ENCODE measurements at regions not wholly inside any gene's neighbourhood (a gene's known extent, or its start where the extent isn't known, plus 50 kb on each side); places are given as distances from the start of the nearest gene placed in this dataset.
"Not testable (repeated sequence)": the region's sequence is repeated elsewhere in the genome, so short reads cannot be mapped to it uniquely, and the experiment has no call there.

DNA sequence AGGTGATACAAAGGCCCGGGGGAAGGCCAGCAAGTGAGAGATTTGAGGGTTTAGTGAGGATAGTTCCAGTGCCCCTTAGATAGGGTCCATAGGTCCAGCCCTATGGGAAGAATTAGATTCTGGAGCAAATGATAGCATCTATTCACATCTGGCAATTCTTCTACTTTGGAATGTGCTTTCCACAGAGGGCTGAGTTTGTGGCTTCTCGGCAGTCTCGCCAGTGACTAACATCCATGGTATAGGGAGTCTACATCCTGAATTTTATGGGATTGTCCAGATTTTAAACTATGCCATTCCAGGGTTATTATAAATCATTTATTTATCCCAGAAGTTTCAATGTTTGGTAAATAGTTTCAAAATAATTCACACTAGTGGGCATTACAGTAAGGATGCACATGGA is 207.3 kb upstream of the ADO start:
- peak; percentile 94 for DNase-seq

DNA sequence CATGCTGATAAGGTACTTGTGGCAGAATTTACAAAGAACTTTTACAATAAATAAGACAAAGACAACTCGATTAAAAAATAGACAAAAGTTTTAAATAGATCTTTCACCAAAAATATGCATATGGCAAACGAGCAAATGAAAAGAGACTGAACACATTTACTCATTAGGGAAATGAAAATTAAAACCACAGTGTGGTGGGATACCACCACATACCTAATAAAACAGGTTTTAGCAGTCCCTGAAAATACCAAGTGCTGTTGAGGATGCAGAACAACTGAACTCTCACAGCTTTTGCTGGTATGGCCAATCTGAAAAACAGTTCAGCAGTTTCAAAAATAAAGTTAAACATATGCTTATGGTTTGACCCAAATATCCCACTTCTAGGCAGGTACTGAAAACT is 205.4 kb upstream of the ADO start:
- DNase-seq, result no peak

DNA sequence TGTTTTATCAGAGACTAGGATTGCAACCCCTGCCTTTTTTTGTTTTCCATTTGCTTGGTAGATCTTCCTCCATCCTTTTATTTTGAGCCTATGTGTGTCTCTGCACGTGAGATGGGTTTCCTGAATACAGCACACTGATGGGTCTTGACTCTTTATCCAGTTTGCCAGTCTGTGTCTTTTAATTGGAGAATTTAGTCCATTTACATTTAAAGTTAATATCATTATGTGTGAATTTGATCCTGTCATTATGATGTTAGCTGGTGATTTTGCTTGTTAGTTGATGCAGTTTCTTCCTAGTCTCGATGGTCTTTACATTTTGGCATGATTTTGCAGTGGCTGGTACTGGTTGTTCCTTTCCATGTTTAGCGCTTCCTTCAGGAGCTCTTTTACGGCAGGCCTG is 198.0 kb upstream of the ADO start:
- not testable (repeated sequence) for DNase-seq

DNA sequence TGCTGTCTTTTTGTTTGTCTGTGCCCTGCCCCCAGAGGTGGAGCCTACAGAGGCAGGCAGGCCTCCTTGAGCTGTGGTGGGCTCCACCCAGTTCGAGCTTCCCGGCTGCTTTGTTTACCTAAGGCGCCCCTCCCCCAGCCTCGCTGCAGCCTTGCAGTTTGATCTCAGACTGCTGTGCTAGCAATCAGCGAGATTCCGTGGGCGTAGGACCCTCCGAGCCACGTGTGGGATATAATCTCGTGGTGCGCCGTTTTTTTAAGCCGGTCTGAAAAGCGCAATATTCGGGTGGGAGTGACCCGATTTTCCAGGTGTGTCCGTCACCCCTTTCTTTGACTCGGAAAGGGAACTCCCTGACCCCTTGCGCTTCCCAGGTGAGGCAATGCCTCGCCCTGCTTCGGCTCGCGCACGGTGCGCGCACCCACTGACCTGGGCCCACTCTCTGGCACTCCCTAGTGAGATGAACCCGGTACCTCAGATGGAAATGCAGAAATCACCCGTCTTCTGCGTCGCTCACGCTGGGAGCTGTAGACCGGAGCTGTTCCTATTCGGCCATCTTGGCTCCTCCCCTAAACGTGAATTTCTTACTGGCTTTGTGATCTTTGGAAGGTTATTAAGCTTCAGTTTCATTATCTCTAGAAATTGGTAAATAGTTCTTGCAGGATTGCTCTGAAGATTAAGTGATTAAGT is 196.2 kb upstream of the ADO start:
- DNase-seq, result not testable (repeated sequence)

DNA sequence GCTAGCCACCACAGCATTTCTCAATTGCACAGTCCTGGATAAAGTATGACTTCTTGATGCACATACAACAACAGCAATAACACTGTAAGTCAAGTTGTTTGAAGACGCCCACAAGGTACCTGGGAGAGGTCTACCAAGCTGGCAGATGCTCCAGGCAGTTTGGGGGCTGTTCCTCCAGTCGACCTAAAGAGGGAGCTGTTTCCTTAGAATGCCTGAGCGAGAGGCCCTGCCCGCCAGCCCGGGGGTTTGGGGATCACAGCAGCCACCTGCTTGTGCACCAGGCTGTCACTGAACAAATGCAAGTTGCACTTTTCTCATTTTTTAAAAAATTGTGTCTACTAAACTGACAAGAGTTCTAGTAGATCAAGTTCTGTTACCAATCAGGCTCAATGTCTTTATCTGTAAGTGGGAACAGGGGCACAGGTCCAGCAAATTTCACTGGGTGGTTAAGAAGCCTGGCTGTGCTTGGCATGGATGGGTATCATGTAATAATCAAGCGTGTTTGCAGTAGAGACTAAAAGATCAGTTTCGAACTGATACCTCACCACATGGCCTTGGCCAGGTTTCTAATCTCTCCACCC is 193.8 kb upstream of the ADO start:
- DNase-seq, result peak; percentile 63

DNA sequence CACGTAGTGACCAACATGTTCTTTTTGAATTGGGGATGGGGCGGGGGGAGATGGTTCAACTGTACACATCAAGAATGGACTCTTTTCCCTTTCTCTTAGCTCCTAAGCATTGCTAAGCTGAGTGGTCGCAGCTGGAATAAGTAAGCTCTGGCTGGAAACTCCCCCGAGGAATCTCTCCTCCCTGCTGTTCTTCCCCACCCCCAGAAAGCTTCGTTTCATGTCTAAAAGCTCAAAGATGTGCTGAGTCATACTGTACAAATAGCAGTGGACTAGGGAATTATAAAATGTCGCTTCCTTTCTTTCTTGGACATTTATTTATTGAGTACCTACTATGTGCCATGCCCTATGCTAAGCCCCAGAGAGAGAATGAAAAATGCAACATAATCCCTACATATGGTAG is 191.1 kb upstream of the ADO start:
- peak; percentile 90 for DNase-seq

DNA sequence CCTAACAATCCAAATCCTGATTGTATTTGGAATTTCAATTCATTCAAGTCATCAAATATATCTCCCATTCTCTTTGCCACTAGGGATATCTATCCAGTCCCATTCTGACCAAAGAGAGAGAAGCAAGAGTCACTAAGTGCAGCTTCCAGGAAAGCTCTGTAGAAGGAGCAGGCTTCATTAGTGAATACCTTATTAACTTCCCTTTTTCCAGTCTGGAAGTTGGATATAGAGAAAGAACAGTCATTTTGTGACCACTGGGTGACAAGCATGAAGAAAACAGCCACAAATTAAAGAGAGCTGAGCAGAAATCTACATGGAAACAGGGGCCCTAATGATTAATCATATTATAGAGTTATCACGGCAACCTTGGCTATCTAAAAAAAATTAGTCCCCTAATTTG is 190.7 kb upstream of the ADO start:
- DNase-seq, result no peak

DNA sequence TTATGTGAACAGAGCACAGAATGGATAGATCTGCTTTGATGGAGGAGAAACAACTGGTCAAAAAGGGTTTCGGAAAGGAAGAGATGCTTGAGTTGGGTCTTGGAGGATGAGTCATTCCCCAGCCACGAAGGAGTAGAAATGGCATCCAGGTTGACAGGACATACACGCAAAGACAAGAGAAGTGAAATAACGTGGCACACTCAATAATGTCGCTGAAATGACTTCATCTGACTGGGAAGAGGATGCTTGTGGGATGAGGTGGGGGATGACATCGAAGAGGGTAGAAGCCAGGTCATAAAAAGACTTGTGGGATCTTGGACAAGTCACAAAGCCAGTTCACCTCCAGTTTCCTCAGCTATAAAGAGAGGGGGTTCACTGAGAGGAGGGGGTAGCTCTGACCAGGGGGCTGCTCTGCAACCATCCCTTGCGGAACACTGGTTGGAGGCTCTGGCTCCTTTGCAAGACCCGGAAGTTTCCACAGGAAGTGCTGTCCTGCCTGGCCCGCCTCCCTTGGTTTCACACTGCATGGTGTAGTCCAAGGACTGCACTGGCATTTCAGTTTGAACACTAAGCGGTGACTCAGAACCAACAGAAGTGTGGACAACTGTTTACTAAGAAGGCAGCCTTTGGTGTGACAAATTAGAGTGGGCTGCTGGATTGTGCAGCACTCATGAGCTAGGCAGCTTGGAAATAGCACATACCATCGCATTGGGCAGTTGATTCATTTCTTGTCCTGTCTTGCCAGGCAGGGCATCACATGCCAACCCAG is 189.9 kb upstream of the ADO start:
- peak; percentile 37 for DNase-seq

DNA sequence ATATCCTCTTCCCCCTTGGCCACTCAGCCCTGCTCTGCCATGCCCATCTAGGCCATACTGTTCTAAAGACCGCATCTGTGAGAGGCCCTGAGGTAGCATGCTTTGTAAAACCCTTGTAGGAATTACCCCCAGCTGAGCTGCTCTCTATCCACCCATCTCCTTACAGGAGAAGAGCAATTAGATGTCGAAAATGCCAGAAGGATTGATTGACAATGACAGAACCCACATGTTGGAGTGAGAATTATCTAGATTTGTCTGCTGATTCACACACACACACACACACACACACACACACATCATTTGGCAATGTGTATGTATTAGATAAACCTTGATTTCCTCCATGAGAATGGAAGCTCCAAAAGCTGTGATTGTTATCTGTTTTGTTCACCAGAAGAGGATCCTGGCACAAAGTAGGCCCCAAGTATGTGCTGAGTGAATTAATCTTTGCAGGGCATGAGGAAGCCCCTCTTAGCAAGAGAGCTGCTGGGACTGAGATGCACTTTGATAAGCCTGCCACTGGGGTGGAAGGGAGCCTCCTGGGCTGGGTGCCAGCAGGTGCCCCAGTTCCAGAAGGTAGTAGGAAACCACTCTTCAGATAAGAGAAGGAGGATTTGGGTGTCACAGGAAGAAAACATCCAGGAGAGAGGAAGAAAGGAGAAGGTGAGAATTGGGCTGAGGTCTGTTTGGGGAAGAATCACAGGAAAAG is 187.5 kb upstream of the ADO start:
- DNase-seq, result peak; percentile 34

DNA sequence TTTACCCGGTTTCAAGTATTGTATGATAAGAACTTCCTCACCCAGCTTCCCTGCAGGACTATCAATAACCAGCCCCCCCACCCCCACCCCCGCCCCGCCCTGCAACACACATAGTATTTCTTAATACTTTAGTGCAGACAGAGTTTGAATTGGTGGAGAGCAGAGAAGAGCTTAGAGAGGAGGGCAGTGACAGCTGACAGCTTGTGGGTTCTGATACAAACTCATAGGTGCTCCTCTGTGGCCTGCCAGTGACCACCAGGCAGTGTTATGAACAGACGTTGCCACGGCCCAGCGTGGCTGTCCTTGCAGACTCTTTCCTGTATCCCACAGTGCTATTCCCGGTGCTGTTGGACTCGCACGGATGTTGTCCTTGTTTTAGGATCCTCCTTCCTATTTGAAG is 186.9 kb upstream of the ADO start:
- DNase-seq, result no peak

DNA sequence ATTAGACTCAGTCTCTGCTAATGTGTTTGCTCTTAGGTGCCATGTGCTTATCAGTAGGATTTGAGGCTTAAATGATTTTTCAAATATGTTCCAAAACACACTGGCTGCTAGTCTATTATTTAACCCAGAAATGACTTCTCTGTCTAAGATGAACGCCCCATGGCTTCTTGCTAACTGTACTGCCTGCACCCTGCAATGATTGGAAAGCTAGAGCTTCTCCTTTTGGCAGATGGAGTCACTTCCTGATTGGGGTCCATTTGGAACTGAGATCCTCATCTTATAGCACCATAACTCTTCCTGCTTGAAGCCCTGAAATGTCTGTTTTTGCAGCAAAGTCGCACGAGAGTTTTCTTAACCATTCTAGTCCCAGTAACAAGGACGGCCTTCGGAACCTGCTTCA is 186.5 kb upstream of the ADO start:
- no peak for DNase-seq

DNA sequence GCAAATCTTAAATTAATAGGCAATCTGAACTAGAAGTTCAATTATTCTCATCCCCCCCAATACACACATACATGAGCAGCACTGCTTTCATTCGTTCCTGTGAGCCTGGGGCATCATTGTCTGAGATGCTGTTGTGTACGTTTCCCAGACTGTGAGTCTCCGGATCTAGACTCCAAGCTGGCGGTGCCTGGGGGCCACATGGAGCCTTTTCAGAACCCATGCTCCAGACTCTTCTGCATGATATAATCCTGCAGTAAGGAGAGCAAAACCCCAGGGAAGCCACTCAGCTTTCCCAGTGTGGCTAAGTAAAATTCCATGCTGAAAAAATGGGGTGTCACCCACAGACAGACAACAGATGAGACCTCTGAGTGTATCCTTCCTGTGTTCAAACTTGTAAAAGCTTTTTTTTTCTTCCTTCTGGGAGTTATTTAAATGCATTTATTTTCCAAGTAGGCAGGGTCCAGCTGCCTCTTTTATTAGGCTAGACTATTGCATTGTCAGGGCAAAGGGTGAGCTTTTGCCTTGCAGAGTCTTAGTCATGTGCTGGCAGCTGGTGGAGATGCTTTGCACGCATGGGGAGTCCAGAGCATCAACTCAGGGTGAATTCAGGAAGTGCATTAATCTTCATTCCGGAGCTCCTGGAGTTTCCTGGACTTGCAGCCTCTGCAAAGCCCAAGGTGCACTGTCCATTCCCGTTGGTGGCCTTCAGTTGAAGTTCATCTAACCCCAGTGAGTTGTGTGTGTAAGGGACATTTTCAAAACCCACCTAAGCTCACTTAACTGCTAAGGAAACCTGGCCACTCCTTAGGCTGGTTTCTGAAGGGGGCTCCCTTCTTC is 185.7 kb upstream of the ADO start:
- DNase-seq, result peak; percentile 94

DNA sequence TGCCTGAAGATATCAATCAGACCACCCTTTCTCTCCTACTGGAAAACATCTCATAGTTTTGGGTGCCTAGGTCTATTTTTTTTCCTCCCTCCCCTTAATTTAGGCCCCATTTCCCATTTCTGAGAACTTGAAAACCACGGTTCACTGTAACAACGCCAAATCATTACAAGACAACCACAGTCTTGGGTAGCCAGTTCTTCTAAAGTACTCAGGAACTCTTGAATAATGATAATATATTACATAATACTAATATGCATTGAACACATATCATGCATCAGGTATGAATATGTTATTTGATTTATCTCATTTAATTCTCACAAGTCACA is 185.1 kb upstream of the ADO start:
- DNase-seq, result peak; percentile 79

DNA sequence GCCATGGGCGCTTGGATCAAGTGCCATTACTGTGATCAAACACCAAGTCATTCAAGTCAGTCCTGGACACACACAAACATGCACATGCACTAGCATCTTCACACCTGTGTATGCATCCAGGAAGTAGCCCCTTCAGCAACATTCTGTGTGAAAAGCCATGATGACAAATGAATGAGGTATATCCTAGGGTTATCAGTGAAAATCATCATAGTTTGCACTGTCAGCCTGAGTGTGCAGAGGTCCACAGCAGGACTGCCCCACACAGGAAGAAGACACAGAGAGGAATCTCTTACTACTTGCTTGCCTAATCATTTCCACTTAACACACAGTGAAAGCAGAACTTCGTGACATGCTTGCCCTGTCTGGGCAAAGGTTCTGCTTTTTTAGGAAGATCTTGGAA is 184.0 kb upstream of the ADO start:
- DNase-seq, result no peak

DNA sequence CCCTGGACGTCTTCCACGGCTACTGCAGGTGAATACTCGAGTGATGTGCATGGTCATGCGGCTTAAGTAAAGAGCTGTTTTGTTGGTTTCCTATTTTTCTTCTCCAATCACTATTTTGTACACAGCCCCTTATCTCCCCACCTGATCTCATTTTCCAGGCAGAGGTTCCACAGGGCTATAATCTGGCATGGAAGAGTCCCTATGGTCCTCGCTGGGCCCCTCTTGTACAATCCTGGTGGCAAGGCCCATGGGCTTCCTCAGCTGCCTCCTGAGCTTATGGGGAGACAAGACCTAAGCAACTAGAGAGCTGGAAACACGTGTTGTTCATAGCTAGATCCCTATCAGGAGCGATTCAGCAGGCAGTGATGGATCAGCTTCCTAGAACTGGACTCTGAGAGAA is 181.3 kb upstream of the ADO start:
- DNase-seq, result no peak

DNA sequence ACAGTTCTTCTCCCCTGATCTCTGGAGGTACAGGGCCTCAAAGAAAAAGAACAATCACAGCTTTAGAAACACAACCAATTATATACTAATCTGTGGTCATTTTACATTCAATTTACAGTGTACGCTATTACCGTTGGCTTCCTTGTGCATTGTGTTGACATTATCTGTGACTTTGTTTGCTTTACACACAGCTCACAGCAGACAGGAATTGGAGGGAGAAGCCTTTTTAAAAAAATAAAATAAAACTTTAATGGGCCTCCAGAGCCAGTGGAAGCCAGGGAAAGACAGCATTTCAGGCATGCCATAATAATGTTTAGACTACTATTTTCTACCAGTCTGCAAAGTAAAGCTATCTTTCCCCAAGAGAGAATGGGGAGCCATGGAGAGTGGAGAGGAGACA is 179.0 kb upstream of the ADO start:
- DNase-seq, result no peak

DNA sequence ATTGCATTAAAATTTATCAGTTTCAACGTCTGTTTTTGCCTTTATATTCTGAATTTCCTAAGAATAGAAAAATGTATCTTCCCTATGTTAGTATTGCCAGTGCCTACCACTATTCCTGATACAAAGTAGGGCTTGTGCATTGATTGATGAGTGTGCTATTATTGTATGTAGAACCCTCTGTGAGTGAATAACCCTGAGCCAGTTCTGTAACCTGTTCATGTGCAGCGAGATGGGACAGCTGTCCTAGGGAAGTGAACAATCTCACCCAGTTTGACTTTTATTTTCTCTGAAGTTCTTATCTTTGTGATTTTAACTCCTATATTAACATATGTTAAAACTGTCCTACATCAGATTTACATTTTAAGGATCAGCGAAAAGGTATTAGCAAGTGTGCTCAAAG is 178.4 kb upstream of the ADO start:
- DNase-seq, result no peak

DNA sequence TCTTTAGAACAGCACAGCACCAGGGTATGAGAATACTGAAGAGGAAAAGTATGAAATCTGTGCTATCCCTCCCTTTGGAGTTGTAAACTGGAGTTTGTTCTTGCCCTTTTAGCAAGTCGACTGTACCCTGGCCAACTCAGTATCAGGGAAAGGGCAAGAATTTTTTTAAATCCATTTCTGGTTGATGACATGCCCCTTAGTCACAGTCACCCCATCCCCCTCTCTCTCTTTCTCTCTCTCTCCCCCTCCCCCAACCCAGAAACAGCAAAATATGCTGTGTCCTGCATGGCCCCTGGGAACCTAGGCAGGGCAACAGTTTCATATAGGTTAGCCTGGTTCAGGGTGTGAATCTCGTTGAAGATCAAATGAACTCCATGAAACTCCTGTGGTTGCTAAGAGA is 177.7 kb upstream of the ADO start:
- peak; percentile 70 for DNase-seq

DNA sequence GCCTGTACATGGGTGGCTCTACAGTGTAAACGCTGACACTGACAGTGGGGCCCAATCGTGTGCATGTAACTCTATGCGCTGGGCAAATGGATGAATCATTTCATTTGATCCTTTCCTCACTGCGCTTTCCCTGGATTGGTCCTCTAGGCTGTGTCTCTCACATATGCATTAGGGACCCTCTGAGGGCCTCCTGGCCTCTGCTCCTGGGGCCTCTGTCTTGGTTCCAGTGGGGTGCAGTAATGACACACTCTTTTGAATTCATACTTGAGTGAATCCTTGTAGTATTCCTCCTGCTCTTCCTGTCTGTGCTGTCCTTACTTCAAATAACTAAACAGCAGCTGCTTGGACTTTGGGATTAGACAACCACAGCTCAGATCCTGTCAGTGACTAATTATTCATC is 176.5 kb upstream of the ADO start:
- DNase-seq, result peak; percentile 44

DNA sequence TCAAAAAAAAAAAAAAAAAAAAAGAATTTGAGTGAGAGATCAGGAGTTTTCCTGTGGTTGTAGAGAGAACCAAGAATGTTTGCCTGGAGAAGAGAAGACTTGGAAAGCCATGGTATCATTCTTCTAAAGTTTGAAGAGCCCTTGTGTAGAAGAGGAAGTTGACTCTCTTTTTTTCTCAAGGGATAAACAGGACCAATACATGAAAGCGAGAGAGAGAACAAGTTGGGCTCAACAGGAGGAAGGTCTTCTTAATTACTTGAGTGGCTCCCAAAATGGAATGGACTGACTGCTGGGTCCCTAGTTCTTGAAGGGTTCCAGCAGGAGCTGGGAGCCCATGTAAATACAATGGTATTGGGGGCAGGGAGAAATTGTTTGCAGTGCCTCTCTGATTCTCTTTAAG is 173.3 kb upstream of the ADO start:
- DNase-seq, result no peak

DNA sequence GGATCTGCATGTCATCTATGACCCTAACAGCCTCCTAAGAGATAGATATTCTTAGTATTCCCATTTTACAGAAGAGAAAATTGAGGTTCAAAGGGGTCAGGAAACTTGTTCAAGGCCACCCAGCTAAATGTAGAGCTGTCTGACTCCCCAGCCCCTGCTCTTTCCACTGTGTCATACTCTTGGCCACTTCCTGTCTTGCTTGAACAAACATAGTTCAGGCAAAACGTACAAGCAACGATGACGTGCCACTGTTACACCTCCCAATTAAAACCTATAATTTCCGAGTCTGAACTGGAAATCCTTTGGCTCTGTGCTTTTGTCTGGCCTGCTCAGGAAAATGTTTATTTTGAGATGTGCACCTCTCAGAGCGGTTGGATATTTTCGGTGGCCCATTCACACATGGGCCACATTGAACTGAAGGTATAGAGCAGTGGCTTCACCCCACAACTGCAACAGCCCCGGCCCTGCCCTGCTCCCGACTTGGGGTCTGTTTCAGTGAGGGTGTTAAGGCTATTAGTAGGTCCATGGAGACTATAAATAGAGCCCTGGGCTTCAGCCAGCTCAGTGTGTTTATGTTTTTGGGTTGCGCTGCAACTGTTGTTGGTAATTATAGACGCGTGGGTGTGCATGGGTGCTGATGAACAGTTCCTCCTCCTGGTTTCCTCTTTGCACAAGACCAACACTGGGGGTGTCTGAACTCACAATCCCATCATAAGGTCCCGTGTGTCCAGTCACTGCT is 172.3 kb upstream of the ADO start:
- no peak for DNase-seq

DNA sequence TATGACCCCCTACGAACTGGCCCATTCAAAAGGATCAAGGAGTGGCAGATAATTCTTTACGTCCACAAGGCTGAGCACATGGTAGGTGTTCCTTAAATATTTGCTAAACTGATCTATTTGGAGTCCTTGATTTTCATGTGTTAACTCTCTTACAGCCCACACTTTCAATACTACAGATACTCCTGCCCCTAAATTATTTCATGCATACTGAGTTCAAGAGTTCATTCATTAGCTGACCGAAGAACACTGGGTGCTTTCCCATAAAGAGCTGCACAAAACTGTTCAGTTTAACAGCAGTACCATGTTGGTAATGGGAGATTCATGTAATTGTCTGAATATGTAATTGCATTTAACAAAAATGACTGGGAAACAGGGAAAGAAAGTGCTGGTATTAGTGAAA is 170.5 kb upstream of the ADO start:
- no peak for DNase-seq

All from fibroblast of upper back skin (primary cell).